GM23338 (cell line): ENCODE measurements at regions not wholly inside any gene's neighbourhood (a gene's known extent, or its start where the extent isn't known, plus 50 kb on each side); places are given as distances from the start of the nearest gene placed in this dataset.

Experiments
- EZH2 ChIP-seq: fragments of 200-600 bp; sonication (generic); IDR thresholded peaks from one replicate; pipeline ENCODE4 v1.8.0; 2017; ENCODE audit warnings: antibody characterized with exemption, mild to moderate bottlenecking, low read depth; ENCODE audit not compliant: unreplicated experiment
- POLR2AphosphoS5 ChIP-seq: IDR thresholded peaks from 2 replicates; pipeline ENCODE4 v1.6.1; 2016; ENCODE audit warnings: antibody characterized with exemption, low read depth
- TF ChIP-seq, protein P1 (sequence below), 2 experiments: fragments of 200-600 bp in 1 of 2; sonication (generic) in 1 of 2; conservative IDR thresholded peaks; 2 replicates each; pipeline versions ENCODE4 v1.5.1 to v1.6.1; 2016 to 2017; ENCODE audit warnings: antibody characterized with exemption in 2 of 2, low read depth in 2 of 2, mild to moderate bottlenecking in 2 of 2, moderate library complexity in 1 of 2
- TF ChIP-seq, protein P2 (sequence below): IDR thresholded peaks from one replicate; pipeline ENCODE4 v1.6.1; 2018; ENCODE audit warnings: antibody characterized with exemption; ENCODE audit not compliant: unreplicated experiment

DNA sequence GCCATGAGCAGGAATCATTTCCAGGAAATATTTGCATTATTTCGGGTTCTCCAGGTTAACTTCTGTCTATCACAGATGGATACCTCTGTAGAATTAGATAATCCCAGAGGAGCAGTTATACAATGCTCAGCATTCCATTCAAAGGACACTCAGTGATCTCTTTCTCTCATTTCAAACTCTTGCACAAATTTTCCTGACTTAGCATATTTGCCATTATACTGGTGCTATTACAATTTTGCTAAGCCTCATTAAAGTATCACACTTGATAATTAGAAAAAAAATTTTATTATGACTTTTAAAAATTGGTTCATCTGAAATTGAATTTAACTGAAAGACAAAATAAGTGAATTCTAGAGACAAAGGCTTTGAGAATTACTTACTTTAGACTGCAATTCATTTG is 469.0 kb downstream of the EPHA3 start:
- TF ChIP-seq, protein P1, sequence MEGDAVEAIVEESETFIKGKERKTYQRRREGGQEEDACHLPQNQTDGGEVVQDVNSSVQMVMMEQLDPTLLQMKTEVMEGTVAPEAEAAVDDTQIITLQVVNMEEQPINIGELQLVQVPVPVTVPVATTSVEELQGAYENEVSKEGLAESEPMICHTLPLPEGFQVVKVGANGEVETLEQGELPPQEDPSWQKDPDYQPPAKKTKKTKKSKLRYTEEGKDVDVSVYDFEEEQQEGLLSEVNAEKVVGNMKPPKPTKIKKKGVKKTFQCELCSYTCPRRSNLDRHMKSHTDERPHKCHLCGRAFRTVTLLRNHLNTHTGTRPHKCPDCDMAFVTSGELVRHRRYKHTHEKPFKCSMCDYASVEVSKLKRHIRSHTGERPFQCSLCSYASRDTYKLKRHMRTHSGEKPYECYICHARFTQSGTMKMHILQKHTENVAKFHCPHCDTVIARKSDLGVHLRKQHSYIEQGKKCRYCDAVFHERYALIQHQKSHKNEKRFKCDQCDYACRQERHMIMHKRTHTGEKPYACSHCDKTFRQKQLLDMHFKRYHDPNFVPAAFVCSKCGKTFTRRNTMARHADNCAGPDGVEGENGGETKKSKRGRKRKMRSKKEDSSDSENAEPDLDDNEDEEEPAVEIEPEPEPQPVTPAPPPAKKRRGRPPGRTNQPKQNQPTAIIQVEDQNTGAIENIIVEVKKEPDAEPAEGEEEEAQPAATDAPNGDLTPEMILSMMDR (conservative IDR thresholded peaks at IDR 0.05; ENCODE audit: low read depth in 2 of 2) = no peak
- TF ChIP-seq, protein P2, sequence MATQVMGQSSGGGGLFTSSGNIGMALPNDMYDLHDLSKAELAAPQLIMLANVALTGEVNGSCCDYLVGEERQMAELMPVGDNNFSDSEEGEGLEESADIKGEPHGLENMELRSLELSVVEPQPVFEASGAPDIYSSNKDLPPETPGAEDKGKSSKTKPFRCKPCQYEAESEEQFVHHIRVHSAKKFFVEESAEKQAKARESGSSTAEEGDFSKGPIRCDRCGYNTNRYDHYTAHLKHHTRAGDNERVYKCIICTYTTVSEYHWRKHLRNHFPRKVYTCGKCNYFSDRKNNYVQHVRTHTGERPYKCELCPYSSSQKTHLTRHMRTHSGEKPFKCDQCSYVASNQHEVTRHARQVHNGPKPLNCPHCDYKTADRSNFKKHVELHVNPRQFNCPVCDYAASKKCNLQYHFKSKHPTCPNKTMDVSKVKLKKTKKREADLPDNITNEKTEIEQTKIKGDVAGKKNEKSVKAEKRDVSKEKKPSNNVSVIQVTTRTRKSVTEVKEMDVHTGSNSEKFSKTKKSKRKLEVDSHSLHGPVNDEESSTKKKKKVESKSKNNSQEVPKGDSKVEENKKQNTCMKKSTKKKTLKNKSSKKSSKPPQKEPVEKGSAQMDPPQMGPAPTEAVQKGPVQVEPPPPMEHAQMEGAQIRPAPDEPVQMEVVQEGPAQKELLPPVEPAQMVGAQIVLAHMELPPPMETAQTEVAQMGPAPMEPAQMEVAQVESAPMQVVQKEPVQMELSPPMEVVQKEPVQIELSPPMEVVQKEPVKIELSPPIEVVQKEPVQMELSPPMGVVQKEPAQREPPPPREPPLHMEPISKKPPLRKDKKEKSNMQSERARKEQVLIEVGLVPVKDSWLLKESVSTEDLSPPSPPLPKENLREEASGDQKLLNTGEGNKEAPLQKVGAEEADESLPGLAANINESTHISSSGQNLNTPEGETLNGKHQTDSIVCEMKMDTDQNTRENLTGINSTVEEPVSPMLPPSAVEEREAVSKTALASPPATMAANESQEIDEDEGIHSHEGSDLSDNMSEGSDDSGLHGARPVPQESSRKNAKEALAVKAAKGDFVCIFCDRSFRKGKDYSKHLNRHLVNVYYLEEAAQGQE = no peak
- no peak for TF ChIP-seq EZH2
- TF ChIP-seq POLR2AphosphoS5 = no peak
